Stimulated activated naive CD8-positive, alpha-beta T cell treated with anti-CD3 and anti-CD28 coated beads, Interleukin-15, Interleukin-2, amounts not matched to agents 100 ng/mL and 50 ng/mL, for 24 hours (primary cell): ENCODE measurements at regions not wholly inside any gene's neighbourhood (a gene's known extent, or its start where the extent isn't known, plus 50 kb on each side); places are given as distances from the start of the nearest gene placed in this dataset.

ENCODE experiments used
- H3K27ac Mint-ChIP-seq: one replicate; pipeline ENCODE4 v1.8.0; 2021; ENCODE audit warnings: mild to moderate bottlenecking, mixed read lengths
- H3K27me3 Mint-ChIP-seq: one replicate; pipeline ENCODE4 v1.8.0; 2021; ENCODE audit warnings: mixed read lengths
- H3K36me3 Mint-ChIP-seq: one replicate; pipeline ENCODE4 v1.8.0; 2021; ENCODE audit warnings: low read depth, mixed read lengths
- H3K4me1 Mint-ChIP-seq: one replicate; pipeline ENCODE4 v1.8.0; 2021; ENCODE audit warnings: low read depth, mixed read lengths
- H3K4me3 Mint-ChIP-seq: one replicate; pipeline ENCODE4 v1.8.0; 2021; ENCODE audit warnings: mild to moderate bottlenecking, mixed read lengths
- H3K9me3 Mint-ChIP-seq: one replicate; pipeline ENCODE4 v1.8.0; 2021; ENCODE audit warnings: mixed read lengths

GRCh38 chr2:41764131-41764530, 283.7 kb upstream of the PKDCC start:
- Mint-ChIP-seq H3K4me3 (no peak overlapping the region), H3K27ac (no peak overlapping the region), H3K4me1 (no peaks in the 10 kb centered on the region), H3K27me3 (no peaks in the 10 kb centered on the region), H3K36me3 (no peaks in the 10 kb centered on the region), H3K9me3 (no peaks in the 10 kb centered on the region)

DNA sequence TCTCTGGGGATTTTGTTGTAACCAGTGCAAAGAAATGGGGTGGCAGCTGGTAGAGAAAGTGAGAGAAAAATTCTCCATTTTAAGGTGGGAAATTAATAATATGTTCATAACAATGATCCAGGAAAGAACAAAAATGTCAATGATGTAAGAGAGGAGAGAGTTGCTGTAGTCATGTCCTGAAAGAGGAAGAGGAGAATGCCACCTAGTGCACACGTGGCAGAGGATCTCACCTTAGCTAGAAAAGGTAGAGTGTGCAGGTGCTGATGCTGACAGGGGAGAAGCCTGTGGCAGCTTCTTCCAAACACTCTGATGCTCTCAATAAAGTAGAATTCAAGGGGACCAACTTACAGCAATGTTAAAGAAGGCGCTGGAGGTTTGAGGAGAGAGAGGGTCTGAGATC, 282.9 kb upstream of the PKDCC start:
- H3K27me3 Mint-ChIP-seq: peaks cover 7% of the 10 kb centered on the region
- no peaks in the 10 kb centered on the region for H3K9me3 Mint-ChIP-seq
- H3K4me3 Mint-ChIP-seq: no peak overlapping the region
- H3K36me3 Mint-ChIP-seq: no peaks in the 10 kb centered on the region
- no peaks in the 10 kb centered on the region for H3K4me1 Mint-ChIP-seq
- no peak overlapping the region for H3K27ac Mint-ChIP-seq

DNA sequence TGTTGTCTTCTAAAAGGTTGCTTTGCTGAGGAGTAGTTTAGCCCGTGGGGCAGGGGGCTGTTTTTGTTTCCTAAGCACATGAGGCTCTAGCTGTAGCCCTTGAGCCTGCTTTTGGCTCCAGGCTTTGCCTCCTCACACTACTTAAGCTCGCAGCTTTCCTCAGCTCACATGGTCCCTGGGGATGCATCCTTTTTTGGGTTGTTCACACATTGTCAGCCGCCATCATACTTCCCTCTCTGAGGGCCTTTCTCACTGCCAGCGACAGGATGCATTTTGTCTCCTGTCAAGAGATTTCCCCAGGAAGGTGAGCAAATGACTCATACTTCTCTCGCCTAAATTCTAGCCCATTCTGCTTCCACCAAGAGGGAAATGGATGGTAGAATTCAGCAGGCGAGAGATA, 279.5 kb upstream of the PKDCC start:
- Mint-ChIP-seq H3K4me1 (no peaks in the 10 kb centered on the region), H3K9me3 (no peaks in the 10 kb centered on the region), H3K4me3 (no peak overlapping the region), H3K27me3 (peaks cover 20% of the 10 kb centered on the region), H3K36me3 (no peaks in the 10 kb centered on the region), H3K27ac (no peak overlapping the region)

DNA sequence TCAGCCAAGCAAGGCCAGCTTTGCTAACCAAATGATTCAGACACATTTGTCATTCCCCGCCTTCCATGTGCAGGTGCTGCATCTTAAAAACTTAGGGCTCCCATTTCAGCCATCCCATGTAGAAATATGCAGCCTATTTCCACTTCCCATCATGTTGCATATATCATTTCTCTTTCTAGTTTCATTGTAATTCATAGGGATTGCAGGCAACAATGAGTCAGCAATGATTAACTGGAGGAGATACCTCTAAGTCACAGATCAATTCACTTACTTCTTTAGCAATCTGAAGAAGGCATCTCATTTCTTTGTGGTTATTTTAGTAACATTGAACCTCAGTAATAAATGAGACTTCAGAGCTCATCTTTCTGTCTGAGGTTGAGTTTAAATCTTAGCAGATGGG, 276.1 kb upstream of the PKDCC start:
- Mint-ChIP-seq H3K36me3 (no peaks in the 10 kb centered on the region), H3K9me3 (no peaks in the 10 kb centered on the region), H3K27ac (no peak overlapping the region), H3K27me3 (peaks cover 23% of the 10 kb centered on the region), H3K4me1 (no peaks in the 10 kb centered on the region), H3K4me3 (no peak overlapping the region)

- H3K4me3 Mint-ChIP-seq: no peak overlapping the region
- H3K27ac Mint-ChIP-seq: no peak overlapping the region
- H3K9me3 Mint-ChIP-seq: no peaks in the 10 kb centered on the region
- no peaks in the 10 kb centered on the region for H3K36me3 Mint-ChIP-seq
- no peaks in the 10 kb centered on the region for H3K4me1 Mint-ChIP-seq
- peaks cover 23% of the 10 kb centered on the region for H3K27me3 Mint-ChIP-seq
These were observed 275.1 kb upstream of the PKDCC start for GRCh38 chr2:41772697-41773096.

DNA sequence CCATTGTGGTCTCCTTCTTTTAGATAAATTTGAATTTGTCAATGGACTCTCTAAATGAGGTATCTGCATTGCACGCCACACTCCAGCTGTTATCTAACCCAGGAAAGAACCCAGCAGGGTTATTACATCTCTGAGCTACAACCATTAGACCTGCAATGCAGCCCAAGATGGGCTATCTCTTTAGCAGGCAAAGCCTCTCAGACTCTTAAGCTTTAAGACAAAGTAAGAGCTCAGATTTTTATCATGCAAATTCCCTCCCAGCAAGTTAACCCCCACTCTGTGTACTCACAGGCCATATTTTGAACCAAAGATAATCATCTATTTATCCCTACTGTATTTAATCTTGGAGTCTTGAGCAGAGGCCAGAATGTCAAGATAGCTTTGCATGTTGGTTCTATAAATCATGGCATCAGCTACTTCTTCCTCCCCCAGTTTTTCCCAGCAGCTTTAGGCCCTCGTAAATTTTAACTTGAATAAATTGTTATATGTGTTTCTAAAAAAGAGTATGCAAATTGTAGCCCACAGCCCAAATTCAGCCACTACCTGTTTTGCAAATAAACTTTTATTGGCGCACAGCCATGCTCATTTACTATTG, 273.7 kb upstream of the PKDCC start:
- Mint-ChIP-seq H3K27me3 (peaks cover 23% of the 10 kb centered on the region), H3K9me3 (no peaks in the 10 kb centered on the region), H3K4me3 (no peak overlapping the region), H3K27ac (no peak overlapping the region), H3K4me1 (no peaks in the 10 kb centered on the region), H3K36me3 (no peaks in the 10 kb centered on the region)

DNA sequence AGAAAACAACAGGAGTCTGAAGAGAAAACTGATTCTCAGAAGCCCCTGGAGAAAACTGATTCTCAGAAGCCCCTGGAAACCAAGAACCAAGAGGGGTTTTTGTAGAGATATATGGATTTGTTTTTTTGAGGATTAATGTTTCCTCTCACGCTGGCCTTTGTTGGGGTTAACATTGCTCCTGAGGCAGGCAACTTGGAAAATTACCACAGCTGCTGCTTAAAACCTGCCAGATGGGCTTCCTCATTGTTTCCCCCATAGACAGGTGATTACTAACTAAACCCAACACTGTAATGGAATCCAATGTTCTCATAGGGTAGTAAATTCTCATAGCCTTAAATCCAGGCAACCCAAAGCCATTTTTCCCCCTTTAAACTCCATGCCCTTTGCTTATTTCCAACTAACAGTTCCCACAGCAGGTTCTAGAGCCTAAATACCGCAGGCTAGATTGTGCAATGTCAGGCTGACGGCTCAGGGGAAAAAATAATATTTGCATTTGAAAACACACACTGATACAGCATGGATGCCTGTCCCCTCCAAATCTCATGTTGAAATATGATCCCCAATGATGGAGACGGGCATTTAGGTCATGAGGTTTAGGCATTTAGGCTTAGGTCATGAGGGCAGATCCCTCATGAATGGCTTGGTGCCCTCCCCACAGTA, 272.3 kb upstream of the PKDCC start:
- Mint-ChIP-seq H3K27me3 (peaks cover 11% of the 10 kb centered on the region), H3K4me1 (no peaks in the 10 kb centered on the region), H3K36me3 (no peaks in the 10 kb centered on the region), H3K4me3 (no peak overlapping the region), H3K27ac (no peak overlapping the region), H3K9me3 (no peaks in the 10 kb centered on the region)

DNA sequence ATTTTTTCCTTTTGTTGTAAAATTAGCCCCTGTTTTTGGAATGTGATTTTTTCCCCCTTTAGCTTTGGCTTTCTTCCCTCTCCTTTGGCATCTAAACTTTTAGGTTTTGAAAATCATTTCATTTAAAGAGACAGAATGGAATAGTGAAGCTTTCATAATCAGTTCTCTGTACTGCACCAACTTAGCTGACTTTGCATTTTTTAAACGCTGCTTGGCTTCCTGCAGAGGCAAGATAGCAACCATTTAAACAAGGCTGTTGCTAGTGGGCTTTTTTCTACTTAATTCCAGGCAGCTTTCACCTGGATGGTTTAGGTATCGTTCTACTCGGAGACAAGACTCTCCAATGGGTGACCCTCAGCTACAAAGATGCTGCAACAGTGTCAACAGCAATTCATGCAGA, 267.9 kb upstream of the PKDCC start:
- H3K4me3 Mint-ChIP-seq: no peak overlapping the region
- no peaks in the 10 kb centered on the region for H3K36me3 Mint-ChIP-seq
- no peak overlapping the region for H3K27ac Mint-ChIP-seq
- H3K27me3 Mint-ChIP-seq: peaks cover 4% of the 10 kb centered on the region
- no peaks in the 10 kb centered on the region for H3K9me3 Mint-ChIP-seq
- no peaks in the 10 kb centered on the region for H3K4me1 Mint-ChIP-seq

- H3K27ac Mint-ChIP-seq: no peak overlapping the region
- no peak overlapping the region for H3K4me3 Mint-ChIP-seq
- no peaks in the 10 kb centered on the region for H3K36me3 Mint-ChIP-seq
- no peaks in the 10 kb centered on the region for H3K9me3 Mint-ChIP-seq
- peaks cover 4% of the 10 kb centered on the region for H3K27me3 Mint-ChIP-seq
- H3K4me1 Mint-ChIP-seq: no peaks in the 10 kb centered on the region
These were observed 265.3 kb upstream of the PKDCC start for GRCh38 chr2:41782306-41783158.

GRCh38 chr2:41784496-41784895, 263.3 kb upstream of the PKDCC start:
- no peaks in the 10 kb centered on the region for H3K36me3 Mint-ChIP-seq

GRCh38 chr2:41785251-41786022, 262.4 kb upstream of the PKDCC start:
- H3K36me3 Mint-ChIP-seq: no peaks in the 10 kb centered on the region
- no peak overlapping the region for H3K27ac Mint-ChIP-seq
- H3K27me3 Mint-ChIP-seq: peaks cover 8% of the 10 kb centered on the region
- peaks cover 4% of the 10 kb centered on the region for H3K9me3 Mint-ChIP-seq
- no peaks in the 10 kb centered on the region for H3K4me1 Mint-ChIP-seq
- H3K4me3 Mint-ChIP-seq: no peak overlapping the region

More at GRCh38 chr2:41784496-41784895, 263.3 kb upstream of the PKDCC start:
- H3K4me1 Mint-ChIP-seq: no peaks in the 10 kb centered on the region
- no peak overlapping the region for H3K4me3 Mint-ChIP-seq
- H3K27ac Mint-ChIP-seq: no peak overlapping the region
- peaks cover 8% of the 10 kb centered on the region for H3K27me3 Mint-ChIP-seq
- H3K9me3 Mint-ChIP-seq: peaks cover 4% of the 10 kb centered on the region

DNA sequence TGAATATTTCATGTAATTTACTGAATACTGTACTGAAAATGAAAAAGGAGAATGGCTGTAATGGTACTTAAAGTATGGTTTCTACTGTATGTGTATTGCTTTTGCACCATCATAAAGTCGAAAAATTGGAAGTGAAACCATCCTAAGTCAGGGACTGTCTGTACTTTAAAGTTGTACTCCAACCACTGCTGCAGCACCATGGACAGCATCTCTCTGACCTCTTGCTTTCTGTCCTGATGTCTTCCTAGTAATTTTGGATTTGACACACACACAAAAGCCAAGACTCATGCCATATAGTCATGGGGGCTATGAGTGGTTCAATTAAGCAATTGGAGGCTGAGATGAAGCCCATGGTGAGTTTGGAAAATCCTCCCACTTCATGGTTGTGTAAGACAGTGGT, 256.3 kb upstream of the PKDCC start:
- Mint-ChIP-seq H3K9me3 (peaks cover 4% of the 10 kb centered on the region), H3K36me3 (no peaks in the 10 kb centered on the region), H3K4me1 (no peaks in the 10 kb centered on the region), H3K4me3 (no peak overlapping the region), H3K27ac (no peak overlapping the region), H3K27me3 (peaks cover 22% of the 10 kb centered on the region)

- H3K4me3 Mint-ChIP-seq: no peak overlapping the region
- peaks cover 16% of the 10 kb centered on the region for H3K9me3 Mint-ChIP-seq
- H3K27me3 Mint-ChIP-seq: peaks cover 52% of the 10 kb centered on the region
- no peak overlapping the region for H3K27ac Mint-ChIP-seq
- H3K36me3 Mint-ChIP-seq: no peaks in the 10 kb centered on the region
- no peaks in the 10 kb centered on the region for H3K4me1 Mint-ChIP-seq
These were observed 244.5 kb upstream of the PKDCC start for GRCh38 chr2:41803361-41803760.

GRCh38 chr2:41806286-41806685, 241.5 kb upstream of the PKDCC start:
- H3K36me3 Mint-ChIP-seq: no peaks in the 10 kb centered on the region
- no peak overlapping the region for H3K4me3 Mint-ChIP-seq
- H3K27ac Mint-ChIP-seq: no peak overlapping the region
- peaks cover 76% of the 10 kb centered on the region for H3K27me3 Mint-ChIP-seq
- no peaks in the 10 kb centered on the region for H3K4me1 Mint-ChIP-seq
- peaks cover 11% of the 10 kb centered on the region for H3K9me3 Mint-ChIP-seq

DNA sequence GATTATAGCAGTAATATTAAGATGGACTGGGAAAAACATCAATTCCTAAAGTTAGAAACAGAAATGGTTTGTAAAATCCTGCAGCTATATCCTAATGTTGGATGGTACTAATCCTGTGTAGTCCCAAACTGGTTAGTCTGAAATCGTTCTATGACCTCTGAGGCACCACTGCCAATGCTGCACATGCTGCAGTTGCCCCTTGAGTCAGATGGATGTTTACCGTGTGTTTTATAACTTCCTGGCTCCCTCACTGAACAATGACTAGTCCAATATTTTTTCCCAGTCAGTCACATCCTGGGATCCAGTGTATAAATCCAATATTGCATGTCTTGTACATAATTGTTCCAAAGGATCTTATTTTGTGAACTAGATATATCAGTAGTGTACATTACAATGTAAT, 226.7 kb upstream of the PKDCC start:
- Mint-ChIP-seq H3K36me3 (no peaks in the 10 kb centered on the region), H3K27ac (no peak overlapping the region), H3K4me3 (no peak overlapping the region), H3K27me3 (peaks cover 45% of the 10 kb centered on the region), H3K4me1 (no peaks in the 10 kb centered on the region), H3K9me3 (peaks cover 22% of the 10 kb centered on the region)
